ENCODE measurements at regions not wholly inside any gene's neighbourhood (a gene's known extent, or its start where the extent isn't known, plus 50 kb on each side); places are given as distances from the start of the nearest gene placed in this dataset.

GRCh38 chr4:27350161-27350560 lies 489.5 kb downstream of the STIM2 start:
- no peak for TF ChIP-seq POLR2A (IDR thresholded peaks at IDR 0.05)
- TF ChIP-seq, protein P1, sequence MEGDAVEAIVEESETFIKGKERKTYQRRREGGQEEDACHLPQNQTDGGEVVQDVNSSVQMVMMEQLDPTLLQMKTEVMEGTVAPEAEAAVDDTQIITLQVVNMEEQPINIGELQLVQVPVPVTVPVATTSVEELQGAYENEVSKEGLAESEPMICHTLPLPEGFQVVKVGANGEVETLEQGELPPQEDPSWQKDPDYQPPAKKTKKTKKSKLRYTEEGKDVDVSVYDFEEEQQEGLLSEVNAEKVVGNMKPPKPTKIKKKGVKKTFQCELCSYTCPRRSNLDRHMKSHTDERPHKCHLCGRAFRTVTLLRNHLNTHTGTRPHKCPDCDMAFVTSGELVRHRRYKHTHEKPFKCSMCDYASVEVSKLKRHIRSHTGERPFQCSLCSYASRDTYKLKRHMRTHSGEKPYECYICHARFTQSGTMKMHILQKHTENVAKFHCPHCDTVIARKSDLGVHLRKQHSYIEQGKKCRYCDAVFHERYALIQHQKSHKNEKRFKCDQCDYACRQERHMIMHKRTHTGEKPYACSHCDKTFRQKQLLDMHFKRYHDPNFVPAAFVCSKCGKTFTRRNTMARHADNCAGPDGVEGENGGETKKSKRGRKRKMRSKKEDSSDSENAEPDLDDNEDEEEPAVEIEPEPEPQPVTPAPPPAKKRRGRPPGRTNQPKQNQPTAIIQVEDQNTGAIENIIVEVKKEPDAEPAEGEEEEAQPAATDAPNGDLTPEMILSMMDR (IDR thresholded peaks at IDR 0.05): no peak

All from lower leg skin (tissue), 3 donors.